T-cell (primary cell): ENCODE measurements at regions not wholly inside any gene's neighbourhood (a gene's known extent, or its start where the extent isn't known, plus 50 kb on each side); places are given as distances from the start of the nearest gene placed in this dataset.

Experiments
- ATAC-seq, 4 experiments: fragments of 200-7000 bp in 3 of 4; fragments of 150-1000 bp in 1 of 4; cut with Tn5 transposase; replicated peaks in 1 of 4; 1 replicate in 3 of 4; 2 replicates in 1 of 4; pipeline ENCODE4 v1.10.0; 2021; ENCODE audit warnings: moderate library complexity in 3 of 4, mild to moderate bottlenecking in 2 of 4, moderate number of reproducible peaks in 1 of 4
- CTCF ChIA-PET, 2 donors: fragments of 300-600 bp; sonication (Branson Sonifier 250); formaldehyde crosslinking; loops; one replicate each; lab custom pipeline; 2022; ENCODE audit warnings: antibody characterized with exemption in 2 of 2; lab: Charles Lee
- POLR2A ChIA-PET, 2 donors: fragments of 300-600 bp; sonication (Branson Sonifier 250); formaldehyde crosslinking; loops; one replicate each; lab custom pipeline; 2022; ENCODE audit warnings: antibody characterized with exemption in 2 of 2; lab: Charles Lee
- DNase-seq, 35 experiments: peaks; one replicate each; pipeline versions ENCODE4 v3.0.0 to v3.0.0-alpha.2; 2013 to 2023
- H3K27ac ChIP-seq: one replicate; pipeline ENCODE4 v1.5.1; 2013; ENCODE audit warnings: low read length
- H3K27me3 ChIP-seq, 2 experiments: replicated peaks in 1 of 2; 1 replicate in 1 of 2; 2 replicates in 1 of 2; pipeline versions ENCODE4 v1.6.1 to v1.7.0; 2013; ENCODE audit warnings: low read length in 1 of 2, mixed read lengths in 1 of 2; ENCODE audit not compliant: control insufficient read depth in 2 of 2, insufficient read depth in 2 of 2; ENCODE audit errors: extremely low read depth in 1 of 2
- H3K36me3 ChIP-seq, 2 donors: 1 replicate in 1 of 2; 2 replicates in 1 of 2; pipeline versions ENCODE4 v1.6.1 to v1.7.0; 2013; ENCODE audit warnings: low read length in 1 of 2; ENCODE audit not compliant: control insufficient read depth in 2 of 2, insufficient read depth in 1 of 2; ENCODE audit errors: extremely low read depth in 1 of 2
- H3K4me1 ChIP-seq, 2 experiments: 1 replicate in 1 of 2; 2 replicates in 1 of 2; pipeline versions ENCODE4 v1.6.1 to v1.7.0; 2013; ENCODE audit warnings: low read length in 2 of 2, mixed read lengths in 1 of 2; ENCODE audit not compliant: insufficient read depth in 2 of 2, control insufficient read depth in 1 of 2; ENCODE audit errors: extremely low read depth in 1 of 2
- H3K4me3 ChIP-seq, 2 donors: 1 replicate in 1 of 2; 2 replicates in 1 of 2; pipeline versions ENCODE4 v1.5.1 to v1.7.0; 2013; ENCODE audit warnings: mild to moderate bottlenecking in 2 of 2, low read length in 1 of 2, moderate library complexity in 1 of 2; ENCODE audit not compliant: control insufficient read depth in 1 of 2; ENCODE audit errors: extremely low read depth in 1 of 2
- H3K9me3 ChIP-seq: 2 replicates; pipeline ENCODE4 v1.7.0; 2013
- H3K27ac Mint-ChIP-seq, 2 donors: one replicate each; pipeline ENCODE4 v1.8.0; 2020 to 2021; ENCODE audit warnings: mild to moderate bottlenecking in 2 of 2, mixed read lengths in 2 of 2
- H3K27me3 Mint-ChIP-seq, 2 donors: one replicate each; pipeline ENCODE4 v1.8.0; 2021 to 2022; ENCODE audit warnings: mixed read lengths in 2 of 2
- H3K36me3 Mint-ChIP-seq: one replicate; pipeline ENCODE4 v1.8.0; 2021; ENCODE audit warnings: mixed read lengths
- H3K4me1 Mint-ChIP-seq, 3 donors: one replicate each; pipeline ENCODE4 v1.8.0; 2020 to 2022; ENCODE audit warnings: mixed read lengths in 3 of 3, mild to moderate bottlenecking in 1 of 3
- H3K4me3 Mint-ChIP-seq, 3 donors: one replicate each; pipeline ENCODE4 v1.8.0; 2020 to 2022; ENCODE audit warnings: mild to moderate bottlenecking in 3 of 3, mixed read lengths in 3 of 3, moderate library complexity in 3 of 3
- H3K9me3 Mint-ChIP-seq, 3 donors: one replicate each; pipeline ENCODE4 v1.8.0; 2020 to 2022; ENCODE audit warnings: mixed read lengths in 3 of 3
- WGBS: methylation state at CpG from one replicate; pipeline ENCODE4 v1.1.5; 2013; ENCODE audit warnings: missing lambda C conversion rate; ENCODE audit not compliant: insufficient coverage; 5-methylcytosine and 5-hydroxymethylcytosine counted together

DNA sequence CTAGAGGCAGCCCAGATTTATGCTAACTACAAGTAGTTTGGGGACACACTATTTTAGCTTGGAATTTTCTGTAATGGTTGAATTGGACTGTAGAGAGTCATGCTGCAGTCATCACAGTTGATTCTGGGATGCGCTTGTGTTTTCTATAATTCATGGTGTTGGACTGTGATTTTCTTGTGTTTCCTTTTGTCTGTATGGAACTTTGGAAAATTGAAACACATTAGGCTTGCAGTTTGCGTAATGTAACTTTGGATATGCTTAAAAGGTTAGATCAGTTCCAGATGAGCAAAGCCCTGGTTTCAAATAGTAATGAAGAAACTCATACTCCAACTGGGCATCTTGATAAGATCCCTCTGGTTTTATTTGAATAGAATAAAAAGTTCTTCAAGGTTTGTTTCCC is 502.2 kb downstream of the ARL4A start:
- Mint-ChIP-seq H3K36me3 (no peaks in the 10 kb centered on the region), H3K9me3 (no peaks in the 10 kb centered on the region), H3K4me1 (no peaks in the 10 kb centered on the region), H3K4me3 (no peak overlapping the region), H3K27me3 (peaks cover 0 to 3% of the 10 kb centered on the region in 2 donors), H3K27ac (no peak overlapping the region)
- WGBS: 100% methylated on average over 1 of the region's 2 CpGs
- Histone ChIP-seq H3K27ac (no peak overlapping the region), H3K36me3 (no peaks in the 10 kb centered on the region), H3K4me3 (no peak overlapping the region), H3K27me3 (peaks cover 0 to 2% of the 10 kb centered on the region in 2 experiments), H3K4me1 (no peaks in the 10 kb centered on the region), H3K9me3 (no peaks in the 10 kb centered on the region)
- no peak for ATAC-seq
- ChIA-PET CTCF (no interaction called here), POLR2A (no interaction called here)
- no peak for DNase-seq

DNA sequence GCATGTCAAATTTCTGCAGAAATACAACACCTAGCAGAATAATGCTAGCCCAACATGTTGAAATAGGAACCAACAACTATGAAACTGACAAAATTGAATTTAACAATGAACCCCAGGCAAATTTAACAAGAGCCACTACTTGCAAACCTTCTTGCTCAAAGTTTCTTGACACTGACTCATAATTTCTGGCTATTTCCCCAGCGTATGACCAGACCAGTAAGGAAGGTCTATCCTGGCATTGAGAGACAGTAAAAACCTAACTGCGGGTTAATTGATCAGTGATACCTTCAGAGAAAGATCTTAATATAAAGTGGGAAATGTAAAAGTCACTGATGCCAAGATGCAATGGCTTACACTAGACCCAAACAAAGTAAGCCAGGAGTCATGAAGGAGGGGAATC is 510.1 kb downstream of the ARL4A start:
- H3K9me3 ChIP-seq: no peaks in the 10 kb centered on the region
- no peak overlapping the region for H3K27ac ChIP-seq
- ChIA-PET POLR2A (no interaction called here), CTCF (no interaction called here)
- no peak for ATAC-seq
- H3K36me3 Mint-ChIP-seq: no peaks in the 10 kb centered on the region
- no peak overlapping the region for H3K4me3 ChIP-seq
- H3K27me3 Mint-ChIP-seq: peaks cover 2 to 5% of the 10 kb centered on the region in 2 donors
- H3K4me3 Mint-ChIP-seq: no peak overlapping the region
- DNase-seq: no peak
- no peaks in the 10 kb centered on the region for H3K4me1 Mint-ChIP-seq
- H3K27me3 ChIP-seq: no peaks in the 10 kb centered on the region
- no peak overlapping the region for H3K27ac Mint-ChIP-seq
- no CpG with 5 or more reads among the region's 2 CpGs for WGBS
- H3K36me3 ChIP-seq: no peaks in the 10 kb centered on the region
- no peaks in the 10 kb centered on the region for H3K4me1 ChIP-seq
- no peaks in the 10 kb centered on the region for H3K9me3 Mint-ChIP-seq

DNA sequence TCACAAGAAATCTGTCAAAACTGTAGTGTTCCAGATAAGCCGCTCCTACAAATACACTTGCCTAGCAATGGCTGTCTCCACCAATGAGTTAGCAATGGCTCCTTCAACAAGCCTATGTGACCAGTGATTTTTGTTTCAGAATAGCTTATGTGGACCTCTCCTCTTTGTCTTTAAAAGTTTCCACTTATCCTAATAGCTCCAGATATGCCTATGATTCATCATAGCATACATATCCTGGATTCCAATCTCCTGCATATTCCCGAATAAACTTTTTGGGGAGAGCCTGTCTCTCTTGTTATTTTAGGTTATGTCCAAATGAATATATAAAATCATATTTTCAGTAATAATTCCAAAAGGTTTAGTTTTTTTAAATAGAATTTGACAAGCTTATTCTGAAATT is 510.6 kb downstream of the ARL4A start:
- no peak for ATAC-seq
- H3K27me3 Mint-ChIP-seq: peaks cover 2 to 5% of the 10 kb centered on the region in 2 donors
- 80% methylated on average over 1 of the region's 2 CpGs for WGBS
- no peak overlapping the region for H3K4me3 Mint-ChIP-seq
- no peaks in the 10 kb centered on the region for H3K9me3 Mint-ChIP-seq
- no peaks in the 10 kb centered on the region for H3K9me3 ChIP-seq
- H3K36me3 Mint-ChIP-seq: no peaks in the 10 kb centered on the region
- DNase-seq: no peak
- no peak overlapping the region for H3K4me3 ChIP-seq
- no peaks in the 10 kb centered on the region for H3K36me3 ChIP-seq
- H3K27ac Mint-ChIP-seq: no peak overlapping the region
- ChIA-PET CTCF (interaction anchor here in 1 of 2 donors (0.6 kb wide), 1 partner anchor 903 kb away, joined by 3 read pairs; no protein-coding TSS in a partner anchor), POLR2A (interaction anchor here in 1 of 2 donors (0.6 kb wide), 1 partner anchor 51 kb away, joined by 3 read pairs; no protein-coding TSS in a partner anchor)
- H3K27ac ChIP-seq: no peak overlapping the region
- H3K4me1 ChIP-seq: no peaks in the 10 kb centered on the region
- H3K27me3 ChIP-seq: no peaks in the 10 kb centered on the region
- H3K4me1 Mint-ChIP-seq: no peaks in the 10 kb centered on the region

DNA sequence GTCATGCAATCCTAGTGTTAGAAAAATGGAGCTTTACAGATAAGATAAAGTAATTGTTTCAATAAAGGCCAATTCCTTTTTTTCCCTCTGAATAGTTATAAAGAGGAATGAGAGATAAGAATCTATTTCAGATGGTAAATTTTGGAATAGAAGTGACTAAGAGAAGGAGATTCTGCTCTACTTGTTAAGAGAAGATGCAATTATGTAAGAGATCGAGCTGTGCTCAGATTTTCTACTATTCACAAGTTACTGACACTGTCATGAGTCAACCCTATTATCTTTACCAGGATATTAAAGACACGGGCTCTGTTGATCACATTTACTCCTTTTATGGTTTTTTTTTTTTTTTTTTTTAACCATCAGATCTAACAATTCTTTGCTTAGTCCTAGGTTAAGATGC is 511.3 kb downstream of the ARL4A start:
- peaks cover 2 to 5% of the 10 kb centered on the region in 2 donors for H3K27me3 Mint-ChIP-seq
- no CpG with 5 or more reads among the region's 2 CpGs for WGBS
- no peaks in the 10 kb centered on the region for H3K4me1 Mint-ChIP-seq
- H3K27ac Mint-ChIP-seq: no peak overlapping the region
- Histone ChIP-seq H3K4me3 (no peak overlapping the region), H3K9me3 (no peaks in the 10 kb centered on the region), H3K27ac (no peak overlapping the region), H3K27me3 (no peaks in the 10 kb centered on the region), H3K36me3 (no peaks in the 10 kb centered on the region), H3K4me1 (no peaks in the 10 kb centered on the region)
- no peaks in the 10 kb centered on the region for H3K36me3 Mint-ChIP-seq
- POLR2A ChIA-PET: interaction anchor here in 1 of 2 donors (0.6 kb wide), 1 partner anchor 51 kb away, joined by 3 read pairs; no protein-coding TSS in a partner anchor
- no peak for DNase-seq
- no peak for ATAC-seq
- H3K9me3 Mint-ChIP-seq: no peaks in the 10 kb centered on the region
- CTCF ChIA-PET: interaction anchor here in 1 of 2 donors (0.5 to 0.6 kb wide), 2 partner anchors 903 to 981 kb away, joined by 3 read pairs; no protein-coding TSS in a partner anchor
- H3K4me3 Mint-ChIP-seq: no peak overlapping the region

DNA sequence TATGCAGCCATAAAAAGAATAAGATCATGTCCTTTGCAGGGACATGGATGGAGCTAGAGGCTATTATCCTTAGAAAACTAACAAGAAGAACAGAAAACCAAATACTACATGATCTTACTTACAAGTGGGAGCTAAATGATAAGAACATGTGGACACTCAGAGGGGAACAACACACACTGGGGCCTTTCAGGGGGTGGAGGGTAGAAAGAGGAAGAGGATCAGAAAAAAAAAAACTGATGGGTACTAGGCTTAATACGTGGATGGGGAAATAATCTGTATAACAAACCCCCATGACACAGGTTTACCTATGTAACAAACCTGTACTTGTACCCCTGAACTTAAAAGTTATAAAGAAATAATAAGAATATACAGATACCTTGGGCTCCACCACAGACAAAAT is 514.2 kb downstream of the ARL4A start:
- DNase-seq (no peak), ATAC-seq (no peak)
- Mint-ChIP-seq H3K4me1 (no peaks in the 10 kb centered on the region), H3K36me3 (no peaks in the 10 kb centered on the region), H3K27me3 (peaks cover 2 to 7% of the 10 kb centered on the region in 2 donors), H3K27ac (no peak overlapping the region), H3K9me3 (no peaks in the 10 kb centered on the region), H3K4me3 (no peak overlapping the region)
- Histone ChIP-seq H3K36me3 (no peaks in the 10 kb centered on the region), H3K9me3 (no peaks in the 10 kb centered on the region), H3K4me3 (no peak overlapping the region), H3K27me3 (no peaks in the 10 kb centered on the region), H3K4me1 (no peaks in the 10 kb centered on the region), H3K27ac (no peak overlapping the region)
- POLR2A ChIA-PET: interaction anchor here in 1 of 2 donors (0.6 kb wide), 1 partner anchor 94 kb away, joined by 3 read pairs; no protein-coding TSS in a partner anchor
- WGBS: no CpG with 5 or more reads among the region's 1 CpG
- CTCF ChIA-PET: no interaction called here

DNA sequence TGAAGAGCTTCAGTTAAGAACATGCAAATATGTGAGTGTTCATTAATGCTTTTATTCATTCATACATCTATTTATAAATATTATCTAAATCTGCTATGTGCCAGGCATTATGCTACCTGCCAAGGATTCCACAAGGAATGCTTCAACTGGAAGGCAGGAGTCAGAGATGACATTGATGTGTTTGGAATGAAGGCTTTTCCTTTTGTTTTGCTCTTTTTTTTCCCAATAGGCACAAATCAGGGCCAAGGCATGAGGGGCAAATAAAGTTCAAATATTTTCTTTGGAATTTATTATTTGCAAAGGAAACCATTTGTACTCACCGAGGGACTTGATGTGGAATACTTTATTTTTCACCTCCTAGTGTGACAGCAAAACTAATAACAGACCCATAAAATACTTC is 530.3 kb downstream of the ARL4A start:
- no peaks in the 10 kb centered on the region for H3K9me3 Mint-ChIP-seq
- peaks cover 0 to 3% (median 0%) of the 10 kb centered on the region in 3 donors for H3K4me1 Mint-ChIP-seq
- H3K27me3 Mint-ChIP-seq: no peaks in the 10 kb centered on the region
- ChIA-PET POLR2A (no interaction called here), CTCF (no interaction called here)
- no peak overlapping the region for H3K4me3 Mint-ChIP-seq
- H3K27me3 ChIP-seq: no peaks in the 10 kb centered on the region
- DNase-seq (no peak), ATAC-seq (no peak)
- no peaks in the 10 kb centered on the region for H3K36me3 Mint-ChIP-seq
- no peaks in the 10 kb centered on the region for H3K36me3 ChIP-seq
- no peak overlapping the region for H3K4me3 ChIP-seq
- no peaks in the 10 kb centered on the region for H3K4me1 ChIP-seq
- no CpG with 5 or more reads among the region's 1 CpG for WGBS
- H3K27ac ChIP-seq: no peak overlapping the region
- no peaks in the 10 kb centered on the region for H3K9me3 ChIP-seq
- no peak overlapping the region for H3K27ac Mint-ChIP-seq
